GM23338 (cell line): ENCODE measurements at regions not wholly inside any gene's neighbourhood (a gene's known extent, or its start where the extent isn't known, plus 50 kb on each side); places are given as distances from the start of the nearest gene placed in this dataset.

Experiments used
- CTCF ChIP-seq, 2 experiments: fragments of 200-600 bp in 1 of 2; sonication (generic) in 1 of 2; conservative IDR thresholded peaks; 2 replicates each; pipeline versions ENCODE4 v1.5.1 to v1.6.1; 2016 to 2017; ENCODE audit warnings: antibody characterized with exemption in 2 of 2, low read depth in 2 of 2, mild to moderate bottlenecking in 2 of 2, moderate library complexity in 1 of 2
- EZH2phosphoT487 ChIP-seq: fragments of 200-600 bp; sonication (generic); IDR thresholded peaks from one replicate; pipeline ENCODE4 v1.8.1; 2018; ENCODE audit warnings: antibody characterized with exemption; ENCODE audit not compliant: unreplicated experiment
- POLR2AphosphoS5 ChIP-seq: IDR thresholded peaks from 2 replicates; pipeline ENCODE4 v1.6.1; 2016; ENCODE audit warnings: antibody characterized with exemption, low read depth
- REST ChIP-seq: IDR thresholded peaks from one replicate; pipeline ENCODE4 v1.6.1; 2018; ENCODE audit warnings: antibody characterized with exemption; ENCODE audit not compliant: unreplicated experiment

DNA sequence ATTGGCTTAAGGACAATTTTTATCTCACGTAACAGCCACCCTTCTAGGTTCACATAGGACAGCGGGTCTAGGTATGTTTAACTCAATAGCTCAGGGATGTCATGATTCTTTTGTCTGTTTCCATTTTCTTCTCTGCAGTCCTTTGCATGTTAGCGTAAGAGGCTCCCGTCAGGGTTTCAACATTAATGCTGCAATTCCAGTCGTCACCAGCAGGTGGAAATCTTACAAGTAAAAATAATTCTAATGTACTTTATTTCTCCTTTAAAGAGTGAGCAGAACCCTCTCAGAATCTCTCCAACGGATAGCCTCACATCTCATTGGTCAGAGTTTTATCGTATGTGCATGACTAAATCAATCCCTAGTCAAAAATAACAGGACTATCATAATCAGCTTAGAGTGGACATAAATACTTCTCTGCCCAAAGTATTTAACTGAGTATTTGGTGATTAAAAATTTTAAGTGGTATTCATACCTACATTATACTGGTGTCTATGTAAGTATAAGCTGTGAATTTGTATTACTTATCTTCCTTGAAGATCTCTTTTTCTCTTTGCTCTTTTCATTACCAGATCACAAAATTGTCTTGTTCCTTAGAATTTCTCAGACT is 487.2 kb upstream of the GCFC2 start:
- peak; percentile 59 to 80 for TF ChIP-seq CTCF (conservative IDR thresholded peaks at IDR 0.05; ENCODE audit: low read depth in 2 of 2)
- no peak for TF ChIP-seq POLR2AphosphoS5
- no peak for TF ChIP-seq EZH2phosphoT487
- TF ChIP-seq REST, result no peak
